Astrocyte of the spinal cord (primary cell): ENCODE measurements at regions not wholly inside any gene's neighbourhood (a gene's known extent, or its start where the extent isn't known, plus 50 kb on each side); places are given as distances from the start of the nearest gene placed in this dataset.

Source experiments
- DNase-seq: peaks from one replicate; pipeline ENCODE4 v3.0.0; 2011; ENCODE audit warnings: low read depth, low spot score
- H3K4me3 ChIP-seq: 2 replicates; pipeline ENCODE4 v1.5.1; 2011; ENCODE audit warnings: low read depth, mild to moderate bottlenecking, low read length, moderate library complexity
- CTCF ChIP-seq: IDR thresholded peaks from 2 replicates; pipeline ENCODE4 v1.5.1; 2012; ENCODE audit warnings: low read depth, mild to moderate bottlenecking, low read length, inconsistent platforms
- in situ Hi-C: cut with HindIII; loops from 2 replicates; pipeline ENCODE4 v1.10.0; 2017; ENCODE audit warnings: low sequenced_read_pairs

GRCh38 chr2:7594211-7594610 lies 677.0 kb downstream of the RNF144A start:
- no peak overlapping the region for H3K4me3 ChIP-seq
- no peak for TF ChIP-seq CTCF
- DNase-seq, result no peak
- in situ Hi-C loops, result no loop called here

GRCh38 chr2:7595206-7595605 lies 678.0 kb downstream of the RNF144A start:
- in situ Hi-C loops, result no loop called here

GRCh38 chr2:7598402-7598801 lies 681.2 kb downstream of the RNF144A start:
- in situ Hi-C loops, result no loop called here
- no peak for TF ChIP-seq CTCF
- no peak for DNase-seq
- H3K4me3 ChIP-seq, result no peak overlapping the region

More at GRCh38 chr2:7595206-7595605, 678.0 kb downstream of the RNF144A start:
- DNase-seq, result no peak
- no peak for TF ChIP-seq CTCF
- no peak overlapping the region for H3K4me3 ChIP-seq

- in situ Hi-C loops, result no loop called here
- no peak for TF ChIP-seq CTCF
- DNase-seq, result no peak
- no peak overlapping the region for H3K4me3 ChIP-seq
These were observed 682.4 kb downstream of the RNF144A start for GRCh38 chr2:7599462-7600258.

GRCh38 chr2:7601990-7602389 lies 684.8 kb downstream of the RNF144A start:
- no peak for DNase-seq
- in situ Hi-C loops, result no loop called here
- no peak for TF ChIP-seq CTCF
- no peak overlapping the region for H3K4me3 ChIP-seq

- no peak for TF ChIP-seq CTCF
- H3K4me3 ChIP-seq, result no peak overlapping the region
- no peak for DNase-seq
- in situ Hi-C loops, result no loop called here
These were observed 687.2 kb downstream of the RNF144A start for GRCh38 chr2:7604456-7604855.
